ENCODE measurements at regions not wholly inside any gene's neighbourhood (a gene's known extent, or its start where the extent isn't known, plus 50 kb on each side); places are given as distances from the start of the nearest gene placed in this dataset.
A peak's percentile ranks its signal among the peaks of the same experiment; 100 is the strongest.

DNA sequence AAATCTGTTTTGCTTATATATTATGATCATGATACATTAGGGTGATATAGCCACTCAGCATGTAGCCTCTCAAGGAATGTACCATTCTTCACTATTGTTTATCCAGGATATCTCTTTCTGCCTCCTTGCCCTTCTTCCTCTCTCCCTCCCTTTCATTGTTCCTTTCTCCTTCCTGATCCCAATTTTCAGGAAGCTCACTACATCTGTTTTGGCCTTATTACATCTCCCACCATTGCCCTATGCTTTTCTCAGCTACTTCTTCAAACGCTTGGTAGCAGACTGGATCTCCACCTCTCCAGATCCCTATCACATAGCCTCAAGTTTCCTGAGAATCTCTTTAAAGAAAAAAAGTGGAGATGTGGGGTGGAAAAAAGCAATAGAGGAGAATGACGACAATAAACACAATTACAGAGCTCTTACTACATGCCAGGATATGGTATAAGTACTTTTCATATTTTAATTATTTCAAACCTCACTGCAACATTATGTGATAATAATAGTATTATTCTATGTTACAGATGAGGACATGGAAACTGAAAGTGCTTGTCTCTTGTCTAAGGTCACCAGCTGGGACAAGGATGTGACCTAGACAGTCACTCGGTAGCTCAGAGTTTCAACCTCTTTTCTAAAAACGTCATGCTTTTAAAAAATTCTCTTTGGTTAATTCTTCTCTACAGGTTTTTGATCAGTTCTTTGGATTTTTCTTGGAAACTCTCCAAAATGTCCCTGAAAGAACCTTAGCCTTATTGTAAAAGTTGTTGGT is 959.1 kb downstream of the CDH11 start:
- no peak for DNase-seq (ENCODE audit: low spot score)

DNA sequence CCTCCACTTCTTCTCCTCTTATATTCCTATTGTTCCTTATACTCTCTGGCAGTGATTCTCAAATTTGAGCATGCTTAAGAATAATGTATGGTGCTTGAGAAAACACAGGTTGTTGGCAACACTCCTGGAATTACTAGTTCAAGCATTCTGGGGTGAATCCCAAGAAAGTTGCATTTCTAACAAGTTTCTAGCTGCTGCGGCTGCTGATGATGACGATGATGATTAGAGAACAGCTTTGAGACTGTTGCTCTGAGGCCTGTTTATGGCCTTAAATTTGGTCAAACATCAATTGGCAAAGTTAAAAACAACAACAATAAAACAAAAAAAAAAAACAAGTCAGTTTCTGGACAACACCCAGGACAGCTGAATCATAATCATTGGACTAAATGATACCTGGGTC is 961.9 kb downstream of the CDH11 start:
- no peak for DNase-seq (ENCODE audit: low spot score)

DNA sequence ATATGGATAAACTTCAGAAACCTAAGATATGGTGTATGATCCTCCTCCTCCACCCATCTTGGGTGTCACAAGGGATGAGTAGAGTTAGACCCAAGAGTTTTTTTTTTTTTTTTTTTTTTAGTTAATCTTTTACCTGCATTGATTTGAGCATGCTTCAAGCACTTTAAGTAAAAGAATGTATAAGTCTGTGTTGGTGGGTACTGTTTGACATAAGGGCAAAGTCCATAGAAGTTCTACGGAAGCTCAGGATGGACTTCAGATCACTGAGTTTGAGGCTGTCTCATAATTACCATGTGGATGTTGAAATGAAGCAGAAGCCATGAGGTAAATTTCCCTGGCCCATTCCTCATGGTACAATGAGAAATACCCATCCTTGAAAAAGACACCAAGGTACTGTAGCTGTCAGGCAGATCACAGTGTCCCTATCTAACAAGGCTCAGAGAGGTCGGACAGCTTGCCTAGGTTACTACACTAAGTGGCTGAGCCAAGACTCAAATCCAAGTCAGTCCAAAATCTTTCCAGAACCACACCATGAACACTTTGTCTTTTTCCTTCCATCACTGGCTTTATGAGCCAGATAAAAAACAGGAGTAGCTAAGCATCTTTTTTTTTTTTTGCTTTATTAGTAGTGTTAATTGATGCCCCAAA is 962.8 kb downstream of the CDH11 start:
- DNase-seq (ENCODE audit: low spot score): no peak

DNA sequence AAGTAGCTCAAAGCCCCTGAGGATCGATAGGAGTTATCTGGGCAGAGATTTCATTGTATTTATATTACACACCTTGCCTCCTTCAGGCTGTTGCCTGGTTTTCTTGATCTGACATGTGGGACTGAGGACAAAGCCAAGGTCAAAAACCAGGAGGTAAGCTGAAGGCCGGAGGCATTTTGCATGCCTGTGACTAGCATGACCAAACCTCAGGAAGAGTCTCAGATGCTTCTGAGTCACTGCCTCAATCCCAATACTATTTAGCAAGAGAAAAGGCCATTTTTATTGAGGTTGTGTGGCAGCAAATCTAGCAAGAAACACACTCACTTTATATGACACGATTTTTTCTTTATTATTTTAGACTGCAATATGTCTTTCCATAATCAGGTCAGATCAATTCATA is 968.1 kb downstream of the CDH11 start:
- DNase-seq (ENCODE audit: low spot score): no peak

DNA sequence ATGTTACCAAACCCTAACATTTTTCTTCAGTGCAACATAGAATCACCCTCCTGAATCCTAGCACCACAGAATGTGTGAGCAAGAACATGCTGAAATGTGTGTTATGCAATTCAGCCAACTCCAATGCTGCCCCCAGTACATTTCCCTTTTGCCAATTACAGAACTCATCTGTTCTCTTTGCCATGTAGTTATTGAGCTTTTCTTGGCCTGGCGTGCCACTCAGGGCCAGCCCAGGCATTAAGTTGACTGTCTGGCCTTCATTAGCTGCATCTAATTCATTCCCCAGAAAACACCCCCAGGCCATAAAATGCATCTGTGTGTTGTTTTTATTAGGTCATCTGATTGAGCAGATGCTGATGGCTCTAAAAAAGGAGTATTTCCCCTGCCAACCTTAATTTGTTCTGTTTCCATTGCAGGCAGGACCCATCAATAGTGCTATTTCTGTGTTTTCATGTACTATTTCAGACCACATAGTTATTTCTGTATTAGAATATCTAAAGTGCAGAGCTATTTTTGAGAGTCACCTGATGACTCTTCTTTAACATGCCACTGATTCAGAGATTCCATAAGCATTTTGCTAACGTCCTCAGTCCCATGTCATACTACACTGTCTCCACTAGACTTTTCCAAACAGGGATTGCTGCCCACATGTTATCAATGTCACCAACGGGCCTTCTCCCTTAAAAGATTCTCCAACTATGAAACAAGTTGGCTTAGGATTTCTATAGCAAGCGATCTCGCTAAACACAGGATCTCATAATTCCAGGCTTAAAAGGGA is 969.7 kb downstream of the CDH11 start:
- DNase-seq (ENCODE audit: low spot score): no peak

DNA sequence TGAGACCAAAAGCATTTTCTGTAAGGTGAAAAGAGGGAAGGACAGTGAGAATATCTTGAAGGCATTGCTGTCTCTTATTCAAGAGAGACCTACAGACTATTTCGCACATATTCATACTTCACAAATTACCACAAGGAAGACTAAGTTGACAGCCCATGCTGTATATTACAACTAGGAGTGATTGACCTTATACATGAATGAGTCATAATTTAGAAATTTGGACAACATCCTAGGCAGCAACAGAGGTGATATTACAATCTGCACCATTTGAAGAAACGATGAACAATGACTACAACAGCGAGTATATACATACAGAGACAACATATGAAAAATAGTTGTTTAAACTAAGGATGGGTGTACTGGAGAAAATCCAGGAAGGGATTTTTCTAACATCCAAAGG is 971.7 kb downstream of the CDH11 start:
- no peak for DNase-seq (ENCODE audit: low spot score)

DNA sequence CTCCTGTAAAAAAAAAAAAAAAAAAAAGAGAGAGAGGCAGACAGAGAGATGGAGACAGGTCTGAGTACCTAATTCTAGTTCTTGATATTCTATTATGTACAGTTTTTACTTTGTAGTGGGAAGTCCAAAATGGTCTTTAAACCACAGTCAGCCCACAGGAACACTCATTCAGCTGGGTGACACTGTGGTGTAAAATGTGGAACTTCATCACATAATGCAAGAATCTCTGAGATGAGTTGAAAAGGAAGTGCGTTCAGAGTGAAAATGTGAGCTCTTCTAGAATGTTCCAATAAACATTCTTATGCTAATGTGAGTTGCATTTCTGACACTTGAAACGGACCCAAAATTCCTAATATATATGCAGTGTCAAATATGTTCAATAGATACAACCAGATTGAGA is 972.1 kb downstream of the CDH11 start:
- no peak for DNase-seq (ENCODE audit: low spot score)

DNA sequence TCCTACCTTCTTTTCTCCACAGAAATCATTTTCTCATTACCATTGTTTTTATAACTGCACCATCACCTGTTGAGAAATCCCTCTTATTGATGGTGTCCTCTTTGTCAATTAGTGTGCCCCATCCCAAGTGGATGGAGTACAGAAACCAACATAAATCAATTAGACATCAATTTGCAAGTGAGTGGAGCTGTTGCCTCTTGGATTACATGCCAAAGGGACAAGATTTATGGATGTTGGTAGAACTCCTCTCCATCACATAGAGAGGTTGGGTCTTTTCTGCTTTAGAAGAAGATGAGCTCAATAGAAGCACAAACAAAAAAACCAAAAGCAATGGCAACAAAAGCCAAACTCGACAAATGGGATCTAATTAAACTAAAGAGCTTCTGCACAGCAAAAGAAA is 973.5 kb downstream of the CDH11 start:
- DNase-seq (ENCODE audit: low spot score): no peak

DNA sequence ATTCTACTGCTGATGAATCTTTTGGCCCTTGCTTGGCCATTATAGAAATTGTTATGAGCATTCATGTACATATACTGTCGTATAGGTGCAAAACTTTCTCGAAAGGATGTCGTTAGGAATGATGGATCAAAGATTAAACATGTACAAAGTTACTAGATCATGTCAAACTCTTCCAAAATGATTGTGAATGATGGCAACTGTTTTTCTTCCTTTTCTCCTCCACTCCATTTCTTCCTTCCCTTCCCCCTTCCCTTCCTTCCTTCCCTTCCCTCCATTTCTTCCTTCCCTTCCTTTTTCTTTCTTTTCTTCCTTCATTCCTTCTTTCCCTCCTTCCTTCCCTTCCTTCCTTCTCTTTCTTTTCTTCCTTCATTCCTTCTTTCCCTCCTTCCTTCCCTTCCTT is 973.9 kb downstream of the CDH11 start:
- no peak for DNase-seq (ENCODE audit: low spot score)

DNA sequence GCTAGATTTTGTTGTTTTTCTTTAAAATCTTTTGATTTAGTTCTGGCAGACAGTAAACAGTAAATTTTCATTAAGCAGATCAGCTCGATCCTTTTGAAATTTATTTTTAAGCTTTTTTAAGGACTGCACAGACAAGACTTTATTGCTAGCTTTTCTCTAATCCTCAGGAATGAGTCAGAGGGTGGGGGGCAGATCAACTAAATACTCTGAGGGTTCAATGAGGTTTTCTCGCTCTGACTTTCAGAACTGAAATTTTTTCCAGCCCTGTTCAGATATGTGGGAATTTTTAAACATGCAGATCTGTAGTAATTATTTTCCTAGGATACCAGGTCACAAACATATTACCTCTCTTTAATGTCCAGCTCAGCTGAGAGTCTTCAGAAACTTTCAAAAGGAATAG is 977.2 kb downstream of the CDH11 start:
- no peak for DNase-seq (ENCODE audit: low spot score)

DNA sequence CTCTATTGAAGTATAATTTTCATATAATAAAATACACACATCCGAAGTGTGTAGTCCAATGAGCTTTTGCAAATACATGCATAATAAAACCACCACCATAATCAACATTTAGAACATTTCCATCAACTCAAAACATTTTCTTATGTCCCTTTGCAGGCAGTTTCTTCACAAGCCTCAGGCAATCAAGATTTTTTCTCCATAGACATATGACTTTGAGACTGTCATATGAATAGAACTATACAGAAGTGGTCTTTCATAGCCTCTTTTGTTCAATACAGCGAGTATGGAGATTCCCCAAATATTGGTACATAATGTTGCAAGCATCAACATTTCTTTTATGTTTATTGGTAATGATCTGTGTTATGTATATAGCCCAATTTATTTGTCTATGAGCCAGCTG is 983.2 kb downstream of the CDH11 start:
- DNase-seq (ENCODE audit: low spot score): no peak

DNA sequence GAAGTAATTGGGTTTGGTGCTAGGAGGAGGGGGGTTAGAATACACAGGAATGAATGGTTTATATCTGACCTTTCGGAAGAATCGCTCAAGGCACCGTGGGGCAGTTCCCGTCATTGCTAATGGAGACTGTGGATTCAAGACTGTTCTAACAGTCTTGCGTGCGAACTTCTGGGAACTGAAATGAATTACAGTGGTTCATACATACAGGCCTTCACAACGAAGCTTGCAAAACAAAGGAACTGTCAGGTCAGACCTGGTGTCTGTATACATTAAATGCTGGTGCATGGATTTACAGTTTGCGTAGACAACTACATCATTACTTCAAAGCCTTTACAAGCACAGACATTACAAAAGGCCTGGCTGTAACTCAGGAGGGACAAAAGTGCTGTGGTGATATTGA is 983.9 kb downstream of the CDH11 start:
- no peak for DNase-seq (ENCODE audit: low spot score)

DNA sequence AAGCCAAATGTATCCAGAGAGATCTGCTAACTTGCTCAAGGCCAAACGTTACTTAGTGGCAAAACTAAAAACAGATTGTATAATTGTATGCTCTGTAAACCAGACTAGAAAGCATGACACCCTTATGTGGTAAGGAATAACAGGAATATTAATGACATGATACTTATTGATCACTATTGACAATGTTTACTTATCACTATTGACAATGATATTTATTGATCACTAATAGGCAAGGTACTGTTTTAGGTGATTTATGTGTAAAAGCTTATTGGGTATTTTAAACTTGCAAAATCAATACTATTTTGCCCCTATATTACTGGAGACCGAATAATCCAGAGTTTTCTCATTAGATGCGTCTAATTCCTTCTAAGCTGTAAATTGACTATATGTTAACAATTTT is 985.1 kb downstream of the CDH11 start:
- DNase-seq (ENCODE audit: low spot score): no peak

DNA sequence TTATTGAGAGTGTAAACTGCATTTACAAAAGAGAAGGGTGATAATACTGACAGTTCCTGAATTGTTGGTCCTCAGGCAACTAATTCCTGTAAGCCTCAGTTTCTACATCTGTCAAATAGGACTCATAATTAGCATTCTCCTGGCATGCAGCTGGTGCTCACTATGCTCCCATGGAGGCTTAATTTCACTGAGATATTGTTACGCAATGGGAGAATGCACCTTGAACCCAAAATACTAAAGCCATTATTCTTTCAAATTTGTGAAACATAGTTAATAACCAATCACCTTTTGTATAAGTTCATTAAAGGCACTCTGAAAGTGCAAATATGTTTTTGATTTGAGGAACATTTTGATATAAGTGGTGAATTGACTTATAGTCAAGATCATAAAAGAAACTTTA is 985.5 kb downstream of the CDH11 start:
- no peak for DNase-seq (ENCODE audit: low spot score)

DNA sequence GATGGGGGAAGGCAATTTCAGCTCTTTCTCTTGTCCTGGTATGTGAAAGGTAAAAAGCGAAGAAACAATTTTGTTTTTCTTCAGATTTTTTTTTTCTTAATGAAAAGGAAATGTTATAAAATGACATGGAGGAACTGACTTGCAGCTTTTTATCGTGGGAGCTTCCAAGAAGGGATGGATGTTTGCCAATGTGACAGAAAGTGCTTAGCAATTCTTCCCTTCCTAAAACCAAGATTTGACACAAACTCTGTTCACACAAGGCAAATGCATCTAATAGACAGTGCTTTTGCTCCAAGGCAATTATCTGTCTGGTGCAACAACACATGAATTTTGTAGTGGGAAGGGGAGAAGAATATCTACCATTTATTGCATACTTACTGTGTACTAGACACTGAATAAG is 988.5 kb downstream of the CDH11 start:
- peak; percentile 7 for DNase-seq (ENCODE audit: low spot score)

DNA sequence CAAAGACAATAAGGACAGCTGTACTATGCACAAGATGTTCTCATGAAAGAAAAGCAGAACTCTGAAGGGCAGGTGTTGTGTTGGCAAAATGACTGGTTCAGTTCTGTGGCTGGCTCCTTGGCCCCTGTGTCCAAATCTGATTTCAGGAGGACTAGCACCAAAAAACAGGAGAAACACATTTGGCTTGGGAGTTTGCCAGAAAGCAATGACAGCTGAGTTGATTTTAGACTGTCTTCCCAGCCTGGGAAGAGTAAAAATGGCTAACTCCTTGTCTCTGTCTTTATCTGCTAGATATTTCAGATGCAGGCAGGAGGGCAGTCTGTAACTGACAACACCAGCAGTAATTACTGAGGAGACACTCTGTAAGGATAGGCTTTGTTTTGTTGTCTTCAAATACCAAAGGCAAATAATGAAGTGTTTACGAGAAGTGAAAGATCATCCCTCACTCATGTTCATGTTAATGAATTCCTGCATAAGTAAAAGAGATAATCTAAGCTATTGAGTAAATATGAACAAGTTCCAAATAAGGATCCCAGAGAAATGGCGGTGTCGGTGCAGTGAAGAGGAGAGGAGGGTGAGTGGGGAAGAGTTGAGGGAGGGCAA is 989.0 kb downstream of the CDH11 start:
- peak; percentile 13 for DNase-seq (ENCODE audit: low spot score)

DNA sequence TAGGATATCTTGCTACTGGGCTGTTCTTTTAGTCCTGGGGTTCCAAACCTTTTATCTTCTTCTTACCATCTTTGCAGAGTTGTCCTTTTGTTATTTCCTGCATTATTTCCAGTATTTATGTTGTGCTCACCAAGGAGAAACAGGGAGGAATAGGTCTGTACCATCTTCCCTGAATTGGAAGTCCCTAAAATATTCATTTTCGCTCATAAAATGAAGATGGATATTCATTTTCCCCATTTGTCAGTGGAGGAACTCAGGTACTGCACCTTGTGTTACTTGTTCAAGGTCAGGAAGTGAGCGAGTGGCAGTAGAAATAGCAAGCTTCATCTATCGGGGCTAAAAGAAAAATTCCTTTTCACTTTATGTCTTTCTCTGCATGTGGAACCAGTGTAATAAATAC is 989.7 kb downstream of the CDH11 start:
- DNase-seq (ENCODE audit: low spot score): no peak

DNA sequence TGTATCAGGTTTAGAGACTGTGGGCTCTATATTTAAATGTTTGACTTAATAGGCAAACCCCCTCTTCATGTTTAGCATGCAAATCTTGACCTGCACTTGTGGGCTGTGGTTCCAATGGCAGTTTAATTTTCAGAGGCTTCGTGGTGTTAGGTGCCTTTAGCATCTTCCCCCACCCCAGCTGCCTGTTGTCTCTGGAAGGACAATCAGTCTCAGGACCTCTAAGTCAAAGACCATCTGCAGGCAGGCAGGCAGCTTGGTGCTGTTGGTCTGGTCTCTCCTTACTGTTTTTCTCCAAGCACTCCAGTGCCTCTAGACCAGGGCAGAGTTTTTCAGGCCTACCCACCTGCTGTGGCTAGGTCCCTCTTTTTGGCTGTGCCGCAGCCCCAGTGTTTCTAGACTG is 990.4 kb downstream of the CDH11 start:
- DNase-seq (ENCODE audit: low spot score): no peak

DNA sequence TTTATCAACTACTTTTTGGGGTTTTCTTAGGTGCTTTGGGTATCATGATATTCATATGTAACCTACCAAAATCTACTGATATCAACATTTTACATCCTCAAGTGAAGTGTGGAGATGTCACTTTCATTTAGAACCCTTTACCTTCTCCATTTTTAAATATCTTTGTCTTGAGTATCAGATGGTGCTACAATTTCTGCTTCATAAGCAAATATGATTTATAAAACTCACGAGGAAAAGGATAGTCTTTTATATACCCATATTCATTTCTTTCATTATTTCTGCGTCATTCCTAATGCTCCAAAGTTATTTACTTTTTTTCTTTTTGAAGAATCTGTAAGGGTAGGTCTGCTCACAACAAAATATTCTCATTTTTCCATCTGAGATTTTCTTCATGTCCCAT is 991.7 kb downstream of the CDH11 start:
- no peak for DNase-seq (ENCODE audit: low spot score)

DNA sequence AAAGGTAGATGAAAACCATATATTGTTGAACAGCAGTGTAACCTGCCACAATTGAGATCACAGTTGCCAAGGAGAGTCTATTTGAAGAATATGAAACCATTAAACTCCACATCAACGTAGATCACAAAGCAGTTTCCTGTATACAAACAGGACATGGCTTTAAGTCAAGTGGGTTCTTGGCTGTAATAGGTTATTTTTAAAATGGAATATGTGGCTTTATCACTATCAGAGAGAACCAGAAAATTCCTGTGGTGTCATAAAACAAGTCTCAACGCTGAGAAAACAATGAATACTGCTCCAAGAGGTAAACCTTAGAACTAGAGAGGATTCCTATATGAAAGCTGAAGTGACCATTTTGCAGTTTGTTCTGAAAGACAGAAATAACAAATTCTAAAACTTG is 999.7 kb downstream of the CDH11 start:
- DNase-seq (ENCODE audit: low spot score): no peak

DNA sequence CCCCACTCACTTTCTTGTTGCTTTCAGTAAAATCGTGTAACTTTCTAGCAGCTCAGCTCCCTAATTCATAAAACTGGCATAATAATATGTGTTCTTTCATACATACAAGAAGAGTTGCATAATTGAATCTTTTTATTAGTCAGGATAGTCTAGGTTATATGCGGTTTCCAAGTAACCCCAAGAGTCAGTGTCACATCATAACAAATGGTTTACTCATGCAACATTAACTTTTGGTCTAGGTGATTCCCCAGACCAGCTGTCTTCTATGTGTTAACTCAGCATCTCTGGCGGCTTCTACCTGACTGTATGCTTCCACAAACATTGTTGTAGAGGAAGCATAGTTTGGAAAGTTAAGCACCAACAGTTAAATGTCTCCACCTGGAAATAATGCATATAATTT is 1000.4 kb downstream of the CDH11 start:
- no peak for DNase-seq (ENCODE audit: low spot score)

DNA sequence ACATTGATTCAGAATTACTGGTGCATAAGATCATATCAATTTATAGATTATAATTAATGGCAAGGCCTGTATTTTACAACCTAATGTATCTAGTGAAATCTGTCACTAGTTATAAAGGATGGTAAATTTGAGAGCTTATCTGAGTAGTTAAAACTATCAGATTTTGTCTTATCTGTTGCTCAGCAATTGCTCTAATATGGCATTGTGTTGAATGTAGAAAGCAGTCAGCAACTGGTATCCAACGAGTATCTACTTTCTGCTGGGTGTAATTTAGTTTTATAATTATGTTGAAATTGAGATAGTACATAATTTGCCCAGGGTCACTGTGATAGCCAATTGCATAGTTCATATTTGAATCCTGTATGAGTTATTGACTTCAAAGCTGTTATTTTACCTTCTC is 1005.7 kb downstream of the CDH11 start:
- DNase-seq (ENCODE audit: low spot score): no peak

DNA sequence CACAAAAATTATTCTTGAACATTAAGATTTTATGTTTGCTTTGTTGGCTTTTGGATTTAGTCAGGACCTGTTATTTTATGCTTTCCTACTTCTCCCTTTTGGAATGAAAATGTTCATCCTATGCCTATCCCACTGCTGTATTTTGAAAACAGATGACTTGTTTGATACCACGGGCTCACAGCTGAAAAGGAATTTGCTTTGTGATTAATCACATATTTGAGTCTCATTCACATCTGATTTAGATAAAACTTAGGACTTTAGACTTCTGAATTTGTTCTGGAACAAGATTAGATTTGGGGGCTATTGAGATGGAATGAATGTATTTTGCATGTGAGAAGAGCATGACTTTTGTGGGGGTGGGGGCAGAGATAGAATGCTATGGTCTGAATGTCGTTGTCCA is 1012.6 kb downstream of the CDH11 start:
- DNase-seq (ENCODE audit: low spot score): no peak
